ENCODE measurements at regions not wholly inside any gene's neighbourhood (a gene's known extent, or its start where the extent isn't known, plus 50 kb on each side); places are given as distances from the start of the nearest gene placed in this dataset.

DNA sequence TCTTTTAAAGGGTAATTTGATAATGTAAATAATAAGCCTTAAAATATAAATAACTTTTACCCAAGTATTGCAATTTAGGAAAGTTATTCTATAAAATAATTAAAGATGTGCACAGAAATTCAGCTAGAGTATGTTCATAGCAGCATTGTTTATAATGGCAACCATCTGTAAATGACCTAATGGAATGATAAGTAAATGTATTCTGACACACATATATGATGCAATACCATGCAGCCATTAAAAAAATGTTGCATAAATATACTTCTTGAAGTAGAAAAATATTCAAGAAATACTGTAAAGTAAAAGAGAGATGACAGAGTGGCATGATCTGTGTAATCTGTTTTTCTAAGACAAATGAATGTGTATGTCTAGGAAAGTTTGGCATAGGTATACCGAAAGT, 545.7 kb downstream of the ZEB2 start:
- TF ChIP-seq ZNF274 (IDR thresholded peaks at IDR 0.05; ENCODE audit: low read depth, low read length) (no peak), YY1 (IDR thresholded peaks at IDR 0.05; ENCODE audit: insufficient read depth, insufficient read length) (no peak)

All from NT2/D1 (cell line).